8988T (cell line): ENCODE measurements at regions not wholly inside any gene's neighbourhood (a gene's known extent, or its start where the extent isn't known, plus 50 kb on each side); places are given as distances from the start of the nearest gene placed in this dataset.

ENCODE experiments used
- DNase-seq: peaks from one replicate; pipeline ENCODE4 v3.0.0; 2011

DNA sequence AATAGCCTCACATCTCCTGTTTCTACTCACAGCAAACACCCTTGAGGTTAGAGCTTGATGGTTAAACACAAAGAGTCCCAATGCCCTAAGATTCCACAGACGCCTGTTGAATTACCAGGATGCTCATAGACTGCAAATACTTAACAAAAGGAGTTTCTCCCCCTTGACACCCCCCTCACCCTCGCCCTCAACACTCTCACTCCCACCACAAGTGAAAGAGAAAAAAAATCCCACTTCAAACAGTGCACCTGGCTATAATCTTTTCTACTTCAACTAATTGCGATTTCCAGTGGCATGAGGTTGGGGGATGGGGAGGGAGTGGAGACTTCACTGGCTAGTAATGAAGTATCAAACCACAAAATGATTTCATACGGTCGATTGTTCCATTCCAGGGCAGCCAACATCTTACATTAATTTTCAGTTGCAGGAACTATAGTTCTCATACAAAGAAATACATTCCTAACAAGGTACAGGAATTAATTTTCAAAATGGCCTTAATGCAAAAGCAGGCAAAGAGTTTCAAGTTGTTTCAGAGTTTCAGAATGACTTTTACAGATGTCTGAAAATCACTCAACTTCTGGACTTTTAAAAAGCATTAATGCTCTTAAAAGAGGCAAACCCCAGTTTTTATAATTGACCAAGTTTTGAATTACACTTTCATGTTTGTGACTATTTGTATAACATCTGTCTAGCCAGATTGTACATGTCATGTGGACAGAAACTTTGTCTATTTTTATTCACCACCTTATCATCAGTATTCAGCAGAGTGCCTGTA lies 390.7 kb downstream of the C12orf75 start:
- DNase-seq, result no peak

DNA sequence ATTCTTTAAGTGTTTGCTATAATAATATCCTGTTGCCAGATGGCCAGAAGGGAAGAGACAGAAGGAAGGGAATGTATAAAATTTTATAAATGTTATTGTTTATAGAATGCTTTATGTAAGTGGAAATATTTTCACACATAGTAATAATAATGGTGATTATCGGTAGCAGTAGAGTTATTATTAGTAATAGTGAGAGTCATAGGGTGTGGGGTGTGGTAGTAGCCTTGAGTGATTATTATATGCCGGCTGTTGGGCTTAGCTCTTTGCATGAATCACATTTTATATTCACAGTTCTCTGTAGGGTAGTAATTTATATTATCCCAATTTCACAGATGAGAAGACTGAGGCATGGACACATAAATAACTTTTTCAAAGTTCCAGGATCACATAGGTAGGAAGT lies 391.4 kb downstream of the C12orf75 start:
- no peak for DNase-seq

DNA sequence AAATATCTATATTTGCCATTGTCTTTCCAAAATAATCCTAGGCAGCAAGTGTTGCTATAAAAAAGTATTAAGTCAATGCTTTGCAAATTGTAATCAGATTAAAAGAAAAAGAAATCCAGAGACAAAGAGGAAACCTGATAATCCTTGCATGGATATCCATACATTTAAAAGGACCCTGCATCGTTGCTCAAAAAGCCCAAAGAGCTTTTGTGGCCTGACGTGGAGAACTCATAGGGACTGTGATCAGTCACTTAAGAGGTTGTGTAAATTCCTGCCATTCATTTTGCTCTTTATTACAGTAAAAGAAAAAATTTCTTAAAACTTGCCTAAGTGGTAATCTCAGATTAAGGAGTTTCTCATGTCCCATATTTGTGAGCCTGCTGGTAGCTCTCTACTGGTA lies 392.6 kb downstream of the C12orf75 start:
- no peak for DNase-seq

DNA sequence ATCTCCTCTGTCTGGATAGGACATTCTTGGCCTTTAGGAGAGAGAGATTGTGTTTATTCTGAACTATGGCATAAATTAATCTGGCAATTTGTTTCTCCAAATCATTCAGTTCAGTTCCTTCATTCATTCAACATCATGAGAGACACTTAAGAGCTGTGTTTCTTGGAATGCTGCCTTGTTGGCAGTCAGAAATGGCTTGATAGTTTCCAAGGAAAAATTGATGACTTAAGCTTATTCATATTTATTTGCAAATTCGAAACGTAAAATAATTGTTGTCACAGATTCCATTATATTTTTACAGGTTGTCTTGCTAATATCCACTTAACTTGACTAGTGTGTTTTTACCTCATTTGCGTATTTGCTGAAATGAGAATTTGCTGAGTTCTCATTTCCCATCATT lies 393.0 kb downstream of the C12orf75 start:
- no peak for DNase-seq

DNA sequence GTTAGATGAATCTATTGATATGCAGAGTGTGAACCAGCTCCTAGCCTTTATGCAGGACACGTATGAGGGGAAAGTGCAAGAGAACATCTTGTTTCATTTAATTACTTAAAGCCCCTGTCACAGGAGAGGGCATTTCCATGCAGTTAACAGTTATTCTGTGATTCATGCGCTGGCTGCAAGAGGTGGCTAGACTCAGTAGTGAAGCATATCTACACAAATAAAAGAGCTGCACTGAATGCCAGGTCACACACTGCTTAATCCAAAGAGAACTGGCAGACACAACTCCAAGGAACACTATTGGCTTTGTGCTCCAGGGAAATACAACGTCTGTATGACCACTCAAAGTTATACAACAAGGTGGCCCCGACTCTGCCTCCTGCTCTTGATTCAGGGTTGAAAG lies 394.1 kb downstream of the C12orf75 start:
- no peak for DNase-seq

DNA sequence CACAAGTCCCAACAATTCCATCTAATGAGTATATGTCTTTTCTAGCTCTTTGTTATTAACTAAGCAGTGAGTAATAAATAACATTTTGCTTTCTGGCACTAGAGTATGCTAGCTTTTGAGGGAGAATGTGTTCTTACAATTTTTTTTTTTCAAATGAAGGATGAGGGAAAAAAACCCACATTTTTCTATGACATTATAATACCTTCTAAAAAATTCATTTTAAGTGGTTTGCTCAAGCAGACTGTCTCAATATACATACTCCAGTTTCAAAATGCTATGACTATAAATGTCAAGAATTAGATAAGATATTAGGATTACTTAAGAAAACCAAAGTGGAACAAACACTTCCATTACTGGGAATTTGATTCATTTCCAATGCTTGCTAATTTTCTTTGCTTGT lies 394.6 kb downstream of the C12orf75 start:
- DNase-seq, result no peak

DNA sequence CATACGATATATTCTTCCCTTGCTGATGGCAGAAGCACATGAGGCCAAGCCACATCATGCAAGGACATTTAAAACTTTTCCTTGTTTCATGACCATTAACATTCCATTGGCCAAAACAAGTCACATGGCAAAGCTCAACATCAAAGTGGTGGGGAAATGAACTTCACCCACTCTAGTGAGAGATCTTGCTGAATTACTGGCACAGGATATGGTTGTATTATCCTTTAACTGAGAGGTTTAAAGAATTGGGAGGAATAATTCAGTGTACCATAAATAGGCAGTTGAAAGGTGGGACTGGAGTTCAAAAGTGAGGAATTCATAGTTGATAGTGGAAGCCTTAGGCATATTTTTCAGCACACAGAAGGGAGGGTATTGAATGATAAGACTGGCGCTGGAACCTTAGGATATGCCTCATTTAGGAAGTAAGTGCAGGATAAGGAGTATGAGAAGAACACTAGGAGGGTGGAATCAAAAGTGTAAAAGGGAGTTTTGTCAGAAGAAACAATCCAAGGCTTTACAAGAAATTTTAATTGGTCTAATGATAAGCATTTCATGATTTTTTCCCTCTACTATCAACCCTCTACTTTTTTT lies 398.8 kb downstream of the C12orf75 start:
- DNase-seq, result no peak

DNA sequence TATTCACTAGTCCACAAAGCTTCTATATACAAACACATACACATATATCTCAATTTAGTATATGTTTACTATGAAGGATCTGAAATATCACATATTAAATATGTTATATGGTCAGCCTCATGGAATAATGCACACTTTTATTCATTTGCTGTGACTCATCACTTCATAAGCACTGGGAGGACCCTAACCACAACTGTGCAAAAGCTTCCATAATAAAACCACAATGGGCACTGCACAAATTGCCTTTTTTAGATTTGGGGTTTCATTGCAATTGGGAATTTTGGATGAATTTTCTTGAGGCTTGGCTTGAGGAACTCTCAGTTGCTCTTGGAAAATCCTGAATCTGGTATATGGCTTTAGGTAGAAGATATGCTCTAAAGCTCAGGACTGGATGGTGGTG lies 399.4 kb downstream of the C12orf75 start:
- no peak for DNase-seq

DNA sequence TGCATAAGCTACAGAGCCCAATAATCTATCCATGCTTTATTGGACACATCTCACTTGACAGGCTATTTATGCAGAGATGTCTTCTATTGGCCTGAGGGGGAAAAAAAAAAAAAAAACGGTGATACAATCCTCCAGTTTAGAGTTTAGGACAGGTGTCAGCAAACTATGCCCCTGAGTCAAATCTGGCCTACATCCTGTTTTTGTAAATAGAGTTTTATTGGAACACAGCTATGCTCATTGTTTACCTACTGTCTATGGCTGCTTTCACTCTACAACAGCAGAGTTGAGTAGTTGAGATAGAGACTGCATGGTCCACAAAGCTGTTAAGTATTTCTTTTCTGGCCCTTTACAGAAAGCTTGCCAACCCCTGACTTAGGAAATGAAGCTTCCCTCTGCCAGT lies 403.1 kb downstream of the C12orf75 start:
- DNase-seq, result no peak

DNA sequence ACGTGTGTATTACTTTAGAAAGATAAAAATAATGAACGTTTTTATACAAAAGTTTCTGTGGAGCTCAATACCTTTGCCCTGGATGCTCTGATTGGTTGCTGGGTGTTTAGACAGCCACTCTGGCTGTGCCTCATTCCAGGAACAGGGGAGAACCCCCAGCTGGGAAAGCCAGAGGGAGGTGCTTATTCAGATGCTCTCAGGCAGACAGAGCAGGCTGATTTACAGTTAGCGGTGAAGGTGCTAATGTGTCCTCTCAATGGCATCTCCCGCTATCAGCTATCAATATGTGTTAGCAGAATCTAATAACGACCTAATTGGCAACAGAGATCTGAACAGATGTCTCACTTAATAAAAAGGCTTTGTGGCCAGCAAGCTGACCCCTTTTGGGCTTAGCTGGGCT lies 402.3 kb downstream of the NUAK1 start:
- no peak for DNase-seq

DNA sequence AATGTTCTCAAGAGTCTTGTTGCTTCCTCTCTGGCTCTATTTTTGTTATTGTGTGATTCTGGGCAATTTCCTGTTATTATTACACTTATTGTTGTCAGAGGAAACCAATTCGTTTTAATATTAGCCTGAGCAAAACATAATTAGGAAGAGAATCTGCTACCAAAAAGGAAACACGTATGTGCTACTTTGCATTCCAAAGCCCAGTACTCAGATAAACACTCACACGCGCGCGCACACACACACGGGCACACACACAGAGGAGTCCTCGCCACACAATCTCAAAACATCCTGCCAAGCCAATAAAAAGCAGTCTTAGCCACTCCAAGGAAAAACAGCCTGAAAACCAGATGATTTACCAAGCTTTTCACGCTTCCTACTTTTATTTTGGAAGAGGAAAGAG lies 400.7 kb downstream of the NUAK1 start:
- DNase-seq, result no peak

DNA sequence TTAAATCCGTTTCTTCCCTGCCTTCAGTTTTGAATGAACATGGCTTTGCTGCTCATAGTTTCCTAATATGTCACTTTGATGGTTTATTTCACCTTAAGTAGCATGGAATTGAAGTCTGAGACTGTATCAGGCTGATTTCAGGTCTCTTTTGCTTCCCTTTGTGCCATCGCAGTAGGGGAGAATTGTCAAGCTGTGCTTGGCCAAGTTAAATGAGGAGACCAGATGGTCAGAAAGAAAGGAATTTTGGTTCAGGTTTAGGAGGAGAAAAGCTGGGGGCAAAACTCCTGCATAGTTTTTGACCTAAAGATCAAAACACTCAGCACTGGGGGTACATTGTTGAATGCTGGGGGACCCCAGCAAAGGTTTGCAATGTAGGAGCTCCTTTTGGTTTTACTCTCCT lies 398.4 kb downstream of the NUAK1 start:
- DNase-seq, result no peak

DNA sequence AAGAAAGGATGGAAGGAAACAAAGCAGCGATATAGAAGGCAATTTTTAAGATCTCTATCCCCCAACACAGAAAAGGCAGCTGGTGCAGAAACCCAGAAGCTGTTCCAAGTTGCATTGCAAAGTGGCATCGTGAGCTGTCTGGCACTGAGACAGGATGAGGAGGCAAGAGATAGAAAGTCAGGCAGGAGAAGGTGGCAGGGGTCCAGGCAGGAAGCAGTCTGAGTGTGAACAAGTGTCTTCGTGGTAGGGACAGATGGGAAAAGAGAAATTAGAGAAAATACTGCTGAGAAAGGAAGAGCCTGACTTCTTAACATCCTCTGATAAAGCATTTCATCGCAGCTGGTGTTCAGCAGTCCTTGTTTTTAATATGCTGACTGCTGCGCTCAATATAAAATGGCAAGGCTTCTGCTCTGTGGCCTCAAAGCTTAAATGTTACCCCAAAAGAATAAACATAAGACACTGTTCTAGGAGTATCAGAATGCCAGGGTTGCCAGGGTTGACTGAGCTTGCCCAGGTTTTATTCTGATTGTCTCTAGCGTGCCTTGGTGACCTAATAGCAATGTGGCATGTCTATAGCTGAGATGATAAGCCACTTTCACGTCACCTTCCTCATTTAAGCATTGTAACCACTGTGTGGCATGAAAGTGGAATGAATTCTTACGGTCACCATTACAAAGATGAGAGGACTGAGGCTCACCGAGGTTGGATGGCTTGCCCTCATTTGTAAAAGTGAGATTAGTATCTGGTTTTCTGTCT lies 397.6 kb downstream of the NUAK1 start:
- DNase-seq, result no peak

DNA sequence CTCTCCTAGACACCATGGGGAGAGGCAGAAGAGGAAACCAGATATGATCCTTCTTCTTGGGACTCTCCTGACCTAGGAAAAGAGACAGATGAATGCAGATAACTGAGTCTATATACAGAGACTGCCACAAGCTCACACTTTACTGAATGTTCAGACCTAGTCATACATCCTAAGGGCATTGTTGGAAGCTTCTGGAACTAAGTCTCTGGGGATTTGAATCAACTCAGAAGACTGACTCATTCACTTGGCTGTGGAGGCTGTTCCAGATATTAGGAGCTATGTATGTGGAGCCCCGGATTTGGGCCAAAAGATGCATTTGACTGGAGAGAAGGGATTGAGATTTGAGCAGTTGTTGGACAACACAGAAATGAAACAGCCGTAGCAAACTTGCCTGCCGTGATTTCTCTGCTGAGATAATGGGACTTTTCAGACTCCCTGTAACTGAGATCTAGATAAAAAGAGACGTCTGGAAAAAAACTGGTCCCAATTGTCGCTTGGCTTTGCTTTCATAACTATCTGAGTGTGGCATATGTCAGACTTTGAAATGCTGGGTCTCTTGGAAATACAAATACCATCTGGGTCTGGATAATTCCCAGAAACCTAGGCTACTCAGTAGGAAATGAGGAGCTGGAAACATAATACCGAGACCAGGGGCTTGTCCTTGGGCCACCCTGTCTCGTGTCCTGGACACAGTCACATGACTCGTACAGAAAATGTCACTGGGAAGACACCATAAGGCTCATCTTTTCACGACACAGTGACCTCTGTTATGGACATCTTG lies 396.8 kb downstream of the NUAK1 start:
- no peak for DNase-seq

DNA sequence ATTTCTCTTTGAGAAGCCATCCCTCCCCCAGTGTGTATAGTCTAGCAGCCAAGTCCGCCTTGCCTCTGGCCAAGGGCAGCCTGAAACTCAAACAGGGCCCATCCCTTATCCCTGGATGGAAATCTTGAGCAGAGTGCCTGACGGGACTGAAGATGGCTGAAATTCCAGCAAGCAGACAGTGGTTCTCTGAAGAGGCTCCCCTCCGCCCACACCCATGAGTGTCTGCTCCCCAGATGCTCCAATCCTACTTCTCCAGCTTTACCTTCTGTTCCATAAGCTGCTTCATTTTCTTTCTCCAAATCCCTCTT lies 396.2 kb downstream of the NUAK1 start:
- DNase-seq, result no peak

DNA sequence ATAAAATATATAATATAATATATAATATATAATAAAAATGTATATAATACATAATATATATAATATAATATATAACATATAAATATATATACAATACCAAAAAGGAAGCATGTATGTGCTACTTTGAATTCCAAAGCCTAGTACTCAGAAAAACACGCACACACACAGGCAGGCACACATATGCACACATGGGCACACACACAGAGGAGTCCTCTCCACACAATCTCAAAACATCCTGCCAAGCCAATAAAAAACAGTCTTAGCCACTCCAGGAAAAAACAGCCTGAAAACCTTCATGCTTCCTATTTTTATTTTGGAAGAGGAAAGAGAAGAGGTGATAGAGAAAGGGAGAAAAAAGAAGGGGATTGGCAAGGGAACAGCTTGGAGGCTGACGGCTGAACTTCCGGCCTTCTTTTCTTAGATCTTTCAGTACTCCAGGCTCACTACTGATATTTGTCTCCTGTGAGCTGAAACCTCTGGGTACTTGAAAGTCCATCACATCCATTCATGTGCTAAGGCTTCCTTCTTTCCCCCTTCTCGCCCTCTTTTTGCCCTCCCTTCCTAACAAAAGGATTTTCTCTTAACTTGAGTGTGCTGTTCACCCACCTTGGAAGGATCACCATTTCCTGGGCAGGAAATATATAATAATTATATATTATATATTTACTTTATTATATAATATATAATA lies 394.2 kb downstream of the NUAK1 start:
- no peak for DNase-seq

DNA sequence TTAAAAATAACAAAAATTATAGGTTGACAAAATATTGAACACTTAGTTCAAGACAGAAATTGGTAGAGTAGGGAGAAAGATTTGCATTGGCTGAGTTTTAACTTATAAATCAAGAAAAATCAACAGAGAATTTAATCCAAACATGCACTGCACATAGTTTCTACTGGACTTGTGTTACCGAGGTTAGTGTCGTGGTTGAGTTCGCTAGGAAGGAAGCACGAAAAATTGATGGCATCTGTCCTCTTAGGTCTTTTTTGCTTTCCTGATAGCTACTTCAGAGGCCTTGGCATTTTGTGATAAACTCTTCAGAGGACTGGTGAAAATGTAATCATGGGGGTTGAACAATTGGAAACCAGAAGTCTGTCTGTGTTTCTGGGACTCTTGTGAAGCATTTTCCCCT lies 392.9 kb downstream of the NUAK1 start:
- DNase-seq, result no peak

DNA sequence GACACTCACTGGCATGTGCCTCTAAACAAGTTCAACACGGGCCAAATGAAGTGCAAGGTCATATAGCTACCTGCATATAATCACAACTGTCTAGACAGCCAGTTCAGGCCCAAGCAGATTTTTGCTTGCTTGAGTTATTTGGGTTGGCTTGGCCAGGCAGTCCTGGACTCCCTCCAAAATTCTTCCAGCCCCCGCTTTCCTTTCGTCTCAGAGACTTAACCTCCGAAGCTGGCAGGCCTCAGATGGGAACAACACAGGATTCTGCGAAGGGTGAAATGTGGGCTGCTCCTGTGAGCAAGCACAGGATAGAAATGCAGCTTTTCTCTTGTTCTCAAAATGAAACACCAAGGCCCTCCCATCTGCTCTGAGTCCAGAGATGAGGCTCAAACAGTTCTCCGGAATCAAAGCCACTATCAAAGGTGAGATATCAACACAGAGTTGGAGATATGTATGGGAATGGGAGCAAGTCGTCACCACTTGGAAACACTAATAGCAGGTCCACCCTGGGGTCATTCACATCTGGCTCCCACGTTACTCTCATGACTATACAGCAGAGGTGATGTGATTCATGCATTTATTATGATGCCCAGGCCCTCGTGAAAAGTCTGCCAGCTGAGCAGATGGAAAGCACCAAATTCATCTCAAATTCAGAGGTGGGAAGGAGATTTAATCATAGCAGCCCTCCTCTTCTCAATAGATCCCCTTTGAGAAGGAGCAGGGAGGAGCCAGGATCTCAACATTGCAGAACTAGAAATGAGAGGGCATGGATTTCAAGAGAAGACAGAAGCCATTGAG lies 389.8 kb downstream of the NUAK1 start:
- DNase-seq, result no peak

DNA sequence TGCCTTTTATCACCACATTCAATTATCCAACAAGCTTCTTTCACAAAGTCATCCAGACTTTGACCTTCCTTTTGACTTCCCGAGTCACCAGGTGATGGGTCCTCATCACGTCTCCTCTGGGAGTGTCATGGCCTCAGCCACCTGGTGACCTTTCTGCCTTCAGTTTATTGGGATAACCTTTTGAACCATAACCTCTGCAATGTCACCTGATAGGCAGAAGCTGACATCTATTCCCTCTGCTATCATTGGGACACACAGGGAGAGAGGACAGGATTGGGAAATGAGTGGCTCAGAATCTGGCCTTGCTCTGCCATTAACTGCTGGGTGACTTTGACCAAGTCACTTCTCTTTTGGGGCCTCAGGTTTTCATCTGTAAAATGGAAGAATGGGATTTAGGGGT lies 388.7 kb downstream of the NUAK1 start:
- no peak for DNase-seq

DNA sequence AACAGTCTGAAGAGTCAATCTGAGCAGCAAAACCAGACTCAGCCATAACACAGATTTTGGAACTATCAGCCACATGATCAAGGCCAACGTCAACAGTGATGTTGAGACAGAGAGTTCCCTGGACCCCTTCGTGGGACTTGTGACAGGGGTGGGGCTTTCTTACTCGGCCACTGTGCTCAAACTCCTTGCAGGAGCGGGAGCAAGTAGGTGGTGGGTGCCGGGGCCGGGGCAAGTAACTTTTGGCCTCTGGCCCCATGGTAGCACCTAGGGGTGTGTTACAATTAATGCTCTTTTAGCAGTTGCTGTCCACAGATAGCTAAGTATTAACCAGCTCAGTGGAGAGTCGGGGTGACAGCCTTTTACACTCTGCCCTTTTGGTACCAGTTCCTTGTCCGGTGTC lies 384.4 kb downstream of the NUAK1 start:
- no peak for DNase-seq

DNA sequence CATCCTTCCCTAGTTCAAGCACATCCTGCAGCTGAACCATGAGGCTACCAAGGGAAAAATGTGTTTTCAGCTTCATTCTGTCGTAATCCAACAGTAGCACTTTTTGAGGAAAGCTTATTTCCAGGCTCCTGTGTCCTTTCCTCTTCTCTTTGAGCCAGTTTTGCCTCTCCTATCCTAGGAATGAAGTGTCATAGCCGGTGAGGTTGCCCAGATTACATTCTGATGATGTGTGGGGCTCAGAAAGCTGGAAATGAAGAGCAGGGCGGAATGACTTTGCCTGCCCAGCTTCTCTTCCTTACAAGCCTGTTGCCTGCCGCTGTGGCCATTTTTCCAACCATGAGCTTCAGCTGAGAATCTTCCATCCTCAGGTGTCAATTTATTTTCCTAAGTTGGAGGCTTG lies 381.8 kb downstream of the NUAK1 start:
- no peak for DNase-seq

DNA sequence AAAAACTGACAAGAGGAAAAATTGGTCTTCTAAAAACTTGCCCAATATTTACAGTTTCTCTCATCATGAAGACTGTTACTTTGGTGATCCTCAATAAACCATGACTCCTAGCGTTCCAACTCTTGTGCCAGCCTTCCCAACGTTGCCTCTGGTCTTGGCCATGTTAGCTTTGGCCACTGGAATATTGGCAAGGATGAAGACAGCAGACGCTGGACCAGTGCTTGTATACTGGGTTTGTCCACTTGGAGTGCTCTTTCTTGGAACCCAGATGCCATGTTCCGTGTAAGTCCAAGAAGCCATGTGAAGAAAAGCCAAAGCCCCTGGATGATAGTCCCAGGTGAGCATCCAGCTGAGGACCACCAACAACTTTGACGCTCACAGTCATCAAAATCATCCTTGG lies 379.6 kb downstream of the NUAK1 start:
- no peak for DNase-seq
